ENCODE measurements at regions not wholly inside any gene's neighbourhood (a gene's known extent, or its start where the extent isn't known, plus 50 kb on each side); places are given as distances from the start of the nearest gene placed in this dataset.
"Not testable (repeated sequence)": the region's sequence is repeated elsewhere in the genome, so short reads cannot be mapped to it uniquely, and the experiment has no call there.

DNA sequence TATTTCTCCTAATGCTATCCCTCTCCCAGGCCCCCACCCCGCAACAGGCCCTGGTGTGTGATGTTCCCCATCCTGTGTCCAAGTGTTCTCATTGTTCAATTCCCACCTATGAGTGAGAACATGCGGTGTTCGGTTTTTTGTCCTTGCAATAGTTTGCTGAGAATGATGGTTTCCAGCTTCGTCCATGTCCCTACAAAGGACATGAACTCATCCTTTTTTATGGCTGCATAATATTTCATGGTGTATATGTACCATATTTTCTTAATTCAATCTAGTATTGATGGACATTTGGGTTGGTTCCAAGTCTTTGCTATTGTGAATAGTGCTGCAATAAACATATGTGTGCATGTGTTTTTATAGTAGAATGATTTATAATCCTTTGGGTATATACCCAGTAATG, 1270.3 kb downstream of the UQCRFS1 start:
- DNase-seq (ENCODE audit: low spot score): not testable (repeated sequence)

DNA sequence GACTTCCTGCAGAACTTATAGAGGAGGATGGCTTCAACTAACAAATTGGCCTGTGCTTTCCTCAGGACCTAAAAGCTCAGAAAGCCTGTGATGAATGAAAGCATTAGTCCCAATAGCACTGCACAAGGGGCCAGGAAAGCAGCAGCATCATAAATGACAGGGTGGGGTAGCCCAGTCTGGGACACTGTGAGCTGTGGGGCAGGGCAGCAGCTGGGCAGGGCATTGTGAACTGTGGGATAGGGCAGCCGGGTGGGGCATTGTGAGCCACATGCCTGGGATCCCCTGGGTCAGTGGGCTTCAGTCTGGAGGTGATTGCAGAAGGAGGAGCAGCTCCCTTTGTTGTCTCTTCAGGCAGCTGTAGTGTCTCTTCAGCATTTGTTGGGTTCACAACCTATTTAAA, 1276.8 kb downstream of the UQCRFS1 start:
- DNase-seq (ENCODE audit: low spot score): no peak

DNA sequence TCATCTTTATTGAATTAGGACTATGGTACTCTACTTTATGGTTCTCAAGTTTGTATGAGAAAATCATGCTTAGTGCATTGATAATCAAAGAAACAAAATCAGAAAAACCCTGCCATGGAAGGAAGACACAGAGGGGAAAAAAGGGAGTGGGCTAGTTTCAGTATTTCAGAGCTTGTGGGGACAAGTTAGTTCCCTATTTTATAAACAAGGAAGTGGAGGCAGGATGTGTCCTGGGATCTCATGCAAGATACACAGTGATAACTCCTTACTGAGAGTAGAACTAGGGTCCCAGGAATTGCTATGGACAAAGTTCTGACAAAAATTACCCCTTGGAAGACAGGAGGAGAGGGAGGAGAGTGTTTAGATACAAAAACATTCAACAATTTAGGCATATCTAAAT, 1277.3 kb downstream of the UQCRFS1 start:
- no peak for DNase-seq (ENCODE audit: low spot score)

DNA sequence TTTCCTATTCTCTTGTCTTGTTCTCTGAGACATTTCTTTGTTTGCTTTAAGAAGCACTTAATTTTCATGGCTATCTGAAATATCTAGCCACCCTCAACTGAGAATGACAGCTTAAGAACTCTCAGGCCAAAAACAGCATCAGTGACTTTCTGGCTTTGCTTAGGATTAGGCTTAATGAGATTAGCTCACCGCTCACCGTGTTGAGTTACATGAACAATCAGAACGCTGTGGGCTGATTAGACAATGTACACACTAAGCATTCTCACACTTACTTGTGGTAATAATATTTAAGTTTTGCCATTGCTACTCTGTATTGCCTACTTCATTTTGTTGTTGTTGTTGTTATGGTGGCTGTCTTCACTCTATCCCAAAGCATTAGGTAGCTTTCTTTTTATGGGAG, 1283.6 kb downstream of the UQCRFS1 start:
- no peak for DNase-seq (ENCODE audit: low spot score)

DNA sequence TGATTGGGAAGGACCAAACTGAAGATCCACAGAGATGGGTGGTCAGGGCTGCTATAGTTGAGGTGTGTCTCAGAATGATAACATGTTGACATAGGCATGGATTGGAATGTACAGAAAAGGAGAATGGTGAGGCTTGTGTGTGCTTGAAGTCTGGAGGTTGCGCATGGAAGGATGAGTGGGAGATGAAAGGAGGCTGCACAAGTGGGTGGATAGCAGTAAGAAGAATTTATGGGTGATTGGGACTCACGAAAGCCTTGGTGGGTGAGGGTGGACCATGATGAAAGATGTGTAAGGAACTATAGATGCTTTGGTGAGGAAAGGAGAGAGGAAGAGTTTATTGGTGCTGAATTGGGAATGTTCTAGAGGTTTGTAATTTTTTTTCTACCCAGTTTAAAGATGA, 1287.7 kb downstream of the UQCRFS1 start:
- DNase-seq (ENCODE audit: low spot score): no peak

DNA sequence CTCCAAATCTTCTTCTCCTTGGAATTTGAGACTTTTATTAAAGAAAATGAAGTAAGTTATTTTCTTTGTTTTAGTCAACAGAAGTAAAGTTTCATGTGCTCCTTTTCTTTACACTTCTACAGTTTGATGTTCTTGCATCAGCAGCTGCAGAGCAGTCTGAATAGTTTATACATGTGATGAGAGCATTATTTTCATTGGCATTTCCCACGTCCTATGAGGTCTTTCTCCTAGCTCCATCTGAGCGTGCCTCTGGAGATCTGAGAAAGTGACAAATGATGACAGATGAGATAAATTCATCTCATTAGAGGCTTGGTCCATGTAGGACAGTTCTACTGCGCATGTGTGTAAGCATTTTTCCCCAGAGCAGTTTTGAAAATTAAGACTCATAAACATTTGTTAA, 1290.0 kb downstream of the UQCRFS1 start:
- DNase-seq (ENCODE audit: low spot score): no peak

DNA sequence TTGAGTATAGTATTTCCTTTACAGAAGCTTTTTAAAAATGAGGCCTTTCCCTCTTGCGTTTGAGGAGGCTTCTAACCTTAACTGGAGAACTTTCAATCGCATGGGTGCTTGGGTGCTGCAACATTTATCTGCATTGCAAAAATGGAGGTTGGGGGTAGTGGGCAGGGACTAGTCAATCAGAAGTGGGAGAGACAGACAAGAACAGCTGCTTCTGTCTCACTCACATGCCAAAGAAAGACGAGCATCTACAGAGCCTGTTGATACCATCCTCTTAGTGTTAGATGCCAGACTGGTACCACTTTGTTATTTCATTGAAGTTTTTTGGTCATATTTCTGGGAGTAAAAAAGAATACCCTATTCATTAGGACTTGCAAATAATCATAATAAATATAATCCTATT, 1292.2 kb downstream of the UQCRFS1 start:
- no peak for DNase-seq (ENCODE audit: low spot score)

DNA sequence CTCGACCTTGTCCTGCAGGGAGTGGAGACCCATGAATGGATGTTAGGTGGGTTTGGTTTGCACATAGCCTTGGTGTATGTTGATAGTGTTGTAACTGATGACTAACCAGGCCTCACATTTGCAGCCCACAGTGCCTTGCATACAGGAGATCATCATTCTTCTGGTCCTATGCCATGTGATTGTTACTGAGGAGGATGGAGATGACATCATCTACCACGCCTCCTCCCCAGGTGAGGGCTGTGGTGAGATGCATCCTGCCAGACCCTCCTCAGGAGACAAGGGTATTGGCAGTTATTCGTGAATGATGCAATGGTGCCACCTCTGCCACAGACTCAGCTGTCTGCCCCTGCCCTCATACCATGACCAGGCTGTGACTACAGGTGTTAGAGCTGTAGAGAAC, 1294.1 kb downstream of the UQCRFS1 start:
- DNase-seq (ENCODE audit: low spot score): no peak

DNA sequence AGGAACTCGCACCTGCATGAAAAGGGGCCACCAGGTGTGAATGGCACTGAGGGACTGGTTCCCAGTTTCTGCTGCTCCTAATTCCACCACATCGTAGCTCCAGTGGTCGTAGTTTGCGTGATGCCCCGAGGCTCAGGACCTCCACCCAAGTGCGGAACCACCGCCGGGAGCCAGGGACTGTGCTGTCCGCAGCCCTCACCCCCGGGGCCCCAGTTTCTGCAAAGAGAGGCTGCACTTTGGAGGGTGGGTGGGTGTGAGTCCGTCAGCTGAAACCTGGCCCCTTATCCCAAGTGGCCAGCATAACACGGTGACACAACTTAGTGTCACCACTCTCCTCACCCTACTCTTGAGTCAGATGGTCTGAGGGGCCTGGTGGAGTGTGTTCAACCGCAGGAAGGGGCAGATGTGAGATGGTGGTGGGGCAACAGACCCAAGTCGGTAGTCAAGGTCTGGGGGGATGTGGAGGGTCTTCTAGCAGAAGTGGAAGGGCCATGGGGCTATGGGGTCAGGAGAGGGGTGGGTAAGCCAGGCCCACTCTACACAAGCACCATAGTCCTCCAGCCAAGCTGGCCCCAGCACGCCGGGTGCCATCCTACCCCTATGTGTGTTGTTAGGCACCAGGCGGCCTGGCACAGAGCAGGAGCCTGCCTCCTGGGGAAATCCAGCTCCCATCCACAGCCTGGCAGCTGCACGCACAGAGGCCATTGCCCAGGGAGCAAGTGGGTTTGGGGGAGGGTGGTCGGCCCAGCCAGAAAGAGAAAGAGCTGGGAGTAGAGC, 1301.6 kb downstream of the UQCRFS1 start:
- DNase-seq (ENCODE audit: low spot score): no peak

DNA sequence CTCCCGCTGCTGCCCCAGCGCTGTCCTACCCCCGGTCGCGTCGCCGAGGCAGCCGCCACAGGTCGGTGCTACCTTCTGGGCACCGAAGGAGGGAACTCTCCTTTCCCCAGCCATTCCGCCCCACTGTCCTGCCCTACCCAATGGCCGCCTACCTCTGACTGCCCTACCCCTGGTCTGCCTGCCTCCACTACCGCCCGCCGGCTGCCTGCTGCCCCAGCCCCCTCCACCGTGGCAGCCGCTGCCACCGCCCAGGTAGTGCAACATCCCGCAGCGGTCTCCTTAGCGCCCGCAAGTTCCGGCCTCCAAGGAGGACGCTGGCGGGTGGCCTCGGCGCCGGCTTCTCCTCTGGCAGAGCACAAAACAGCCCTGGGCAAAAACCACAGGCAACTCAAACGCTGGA, 1303.1 kb downstream of the UQCRFS1 start:
- DNase-seq (ENCODE audit: low spot score): no peak

DNA sequence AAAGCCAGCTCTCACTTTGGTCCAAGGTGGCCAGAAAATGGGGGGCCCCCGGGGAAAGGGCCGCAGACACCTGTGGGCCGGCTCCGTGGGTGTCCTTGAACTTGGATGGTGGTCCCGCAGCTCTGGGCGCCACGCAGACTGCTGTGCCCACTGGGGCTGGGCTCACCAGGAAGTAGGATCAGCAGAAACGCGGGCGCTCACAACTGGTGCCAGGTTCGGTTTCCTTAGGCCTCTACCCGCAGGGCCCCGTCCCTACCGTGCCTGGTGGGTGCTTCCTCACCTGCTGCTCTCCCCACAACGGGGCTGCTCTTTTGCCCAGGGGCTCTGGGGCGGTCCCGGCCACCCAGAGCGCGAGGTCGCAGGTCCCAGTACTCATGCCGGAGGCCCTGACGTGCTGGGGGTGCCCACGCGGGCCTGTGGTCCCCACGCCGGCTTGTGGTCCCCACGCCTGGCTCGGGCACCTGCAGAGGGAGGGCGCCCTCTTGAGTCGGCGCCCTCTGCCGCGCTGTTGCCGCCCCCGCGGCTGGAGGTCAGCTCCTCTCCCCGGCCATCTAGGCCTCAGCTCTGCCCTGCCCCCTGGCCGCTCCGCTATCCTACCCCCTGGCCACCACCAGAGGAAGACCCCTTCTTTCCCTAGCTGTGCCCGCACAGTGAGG, 1303.6 kb downstream of the UQCRFS1 start:
- no peak for DNase-seq (ENCODE audit: low spot score)

DNA sequence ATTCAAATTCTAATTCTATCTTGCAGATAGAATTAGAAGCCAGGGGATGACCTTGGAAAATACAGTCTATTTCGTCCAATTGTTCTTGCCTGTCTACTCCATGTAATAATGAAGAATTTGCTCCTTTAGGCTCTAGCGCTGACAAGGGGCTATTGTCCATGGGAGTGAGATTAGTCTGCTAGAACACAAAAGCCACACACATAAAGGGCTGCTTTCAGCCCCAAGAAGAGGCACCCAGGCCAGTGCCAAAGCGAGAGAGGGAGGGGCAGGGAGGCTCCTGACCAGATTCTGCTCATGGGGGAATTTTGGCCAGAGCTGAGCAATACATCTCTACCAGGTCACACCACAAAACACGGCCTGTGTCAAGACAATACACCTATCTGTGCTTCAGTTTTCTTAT, 1306.9 kb downstream of the UQCRFS1 start:
- no peak for DNase-seq (ENCODE audit: low spot score)

DNA sequence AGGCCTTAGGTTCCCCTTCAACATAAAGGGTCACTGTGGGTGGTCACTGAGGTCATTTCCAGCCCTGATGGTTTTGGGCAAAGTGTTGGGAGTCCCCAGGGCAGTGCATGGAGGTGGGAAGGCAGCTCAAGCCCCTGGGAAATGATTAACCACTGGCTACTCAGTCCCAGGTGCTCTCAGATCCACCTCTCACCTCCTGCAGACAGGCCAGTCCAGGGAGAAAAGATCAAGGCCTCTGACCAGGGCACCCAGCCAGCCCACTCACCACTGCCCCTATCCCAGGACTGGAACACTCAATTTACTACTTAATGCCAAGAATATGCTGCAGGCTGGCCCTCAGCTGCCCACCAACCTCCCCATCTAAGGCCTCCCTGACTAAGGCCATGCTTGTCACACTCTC, 1307.9 kb downstream of the UQCRFS1 start:
- DNase-seq (ENCODE audit: low spot score): no peak

DNA sequence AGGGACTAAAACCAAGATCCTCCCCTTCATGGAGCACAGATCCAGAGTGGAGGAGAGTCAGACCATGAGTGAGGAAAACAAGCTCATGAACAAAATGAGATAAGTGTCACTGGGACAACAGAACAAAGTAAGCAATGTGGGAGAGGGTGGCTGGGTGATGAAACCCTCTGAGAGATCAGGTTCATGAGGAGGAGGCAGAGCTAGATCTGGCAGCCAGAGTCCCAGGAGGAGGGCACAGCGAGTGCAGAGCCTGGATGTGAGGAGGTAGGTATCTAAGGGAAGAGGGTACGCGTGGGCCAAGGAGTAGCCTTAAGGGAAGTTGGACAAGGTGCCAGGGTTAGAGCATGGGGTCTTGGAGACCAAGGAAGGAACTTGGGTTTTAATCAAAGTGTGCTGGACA, 1311.9 kb downstream of the UQCRFS1 start:
- no peak for DNase-seq (ENCODE audit: low spot score)

DNA sequence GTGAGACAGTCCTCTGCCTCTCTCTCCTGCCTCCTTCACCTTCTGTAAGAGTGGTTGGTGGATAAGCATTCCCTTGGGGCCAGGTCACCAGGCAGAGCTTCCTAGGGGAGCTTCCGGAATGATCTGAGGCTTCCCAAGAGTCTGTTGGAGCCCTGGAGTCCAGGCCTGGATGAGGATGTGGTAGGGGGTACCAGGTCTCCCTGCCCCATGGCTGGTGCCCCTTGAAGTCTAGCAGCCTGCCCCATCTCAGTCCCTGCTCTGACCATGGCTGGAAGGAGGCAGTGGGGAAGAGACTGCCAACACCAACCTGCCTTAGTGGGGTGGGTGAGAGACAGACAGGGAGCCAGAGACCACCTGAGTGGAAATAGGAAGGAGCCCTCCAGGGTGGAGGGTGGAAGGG, 1316.9 kb downstream of the UQCRFS1 start:
- no peak for DNase-seq (ENCODE audit: low spot score)

DNA sequence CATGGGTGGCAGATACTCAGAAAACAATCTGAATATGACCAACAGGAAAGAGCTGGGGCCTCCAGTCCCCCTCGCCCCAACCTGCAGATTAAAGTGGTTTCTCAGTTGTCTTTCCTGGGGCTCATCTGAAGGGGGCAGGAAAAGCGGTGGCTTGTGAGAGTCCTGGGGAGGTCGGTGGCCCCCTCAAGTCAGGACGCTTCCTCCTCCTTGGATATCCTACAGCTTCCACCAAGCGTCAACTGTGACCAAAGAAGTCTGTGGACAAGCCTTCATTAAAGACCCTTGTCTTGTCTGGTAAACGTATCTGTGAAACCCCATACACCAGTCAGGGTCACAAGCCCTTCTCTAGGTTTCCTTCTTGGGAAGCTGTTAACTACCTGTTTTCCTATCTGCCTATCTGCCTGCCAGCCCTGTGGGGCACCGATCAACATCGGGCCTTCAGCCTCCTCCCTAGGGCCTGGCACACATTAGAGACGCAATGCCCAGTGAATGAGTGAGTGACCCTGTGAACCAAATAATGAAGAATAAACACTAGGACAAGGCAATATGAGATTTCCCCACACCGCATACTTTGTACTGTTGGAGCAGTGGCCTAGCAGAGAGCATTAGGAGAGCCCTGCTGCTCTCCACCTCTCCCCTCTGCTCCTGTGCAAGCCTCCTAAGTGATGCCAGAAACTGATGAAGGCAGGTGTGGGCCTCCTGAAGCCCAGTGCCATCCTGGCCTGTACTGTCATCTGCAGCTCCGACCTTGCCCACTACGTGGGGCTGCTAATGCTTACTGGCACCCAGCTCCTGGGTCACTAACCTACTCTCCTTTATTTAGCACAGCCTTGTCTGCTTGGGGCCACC, 1317.8 kb downstream of the UQCRFS1 start:
- DNase-seq (ENCODE audit: low spot score): no peak

DNA sequence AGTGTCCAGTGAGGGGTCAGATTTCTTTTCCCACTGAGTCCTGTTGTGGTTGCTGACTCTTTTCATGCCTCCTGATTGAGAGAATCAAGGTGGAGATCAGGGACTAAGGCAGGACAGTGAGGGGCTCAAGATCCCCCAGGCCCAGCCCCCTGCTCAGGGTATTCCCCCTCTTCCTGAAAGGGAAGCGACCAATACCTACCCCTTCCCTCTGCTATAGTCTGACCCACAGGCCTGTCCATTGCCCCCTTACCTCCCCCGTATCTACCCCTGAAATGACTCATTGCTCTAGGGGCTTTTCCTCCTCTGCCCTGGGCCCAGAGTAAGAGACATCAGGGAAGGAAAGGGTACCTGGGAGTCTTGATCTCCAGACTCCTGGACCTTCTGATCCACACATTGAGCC, 1320.5 kb downstream of the UQCRFS1 start:
- DNase-seq (ENCODE audit: low spot score): no peak

DNA sequence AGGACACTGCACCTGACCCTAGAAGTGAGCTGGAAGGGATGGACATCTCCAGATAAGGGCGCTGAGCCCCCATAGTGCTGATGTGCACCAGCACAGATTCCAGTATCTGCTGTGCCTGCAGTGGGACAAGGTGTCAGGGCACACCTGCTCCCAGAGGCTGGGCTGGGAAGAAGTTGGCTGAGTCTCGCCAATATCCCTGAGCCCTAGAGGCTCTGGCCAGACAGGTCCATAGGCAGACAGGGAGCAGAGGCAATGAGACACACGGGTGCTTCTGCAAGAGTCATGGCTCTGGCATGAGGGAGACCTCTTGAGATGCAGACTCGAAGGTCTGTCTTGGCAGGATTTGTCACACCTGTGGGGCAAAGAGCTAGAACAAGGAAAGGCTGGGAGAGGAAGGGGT, 1321.5 kb downstream of the UQCRFS1 start:
- no peak for DNase-seq (ENCODE audit: low spot score)

DNA sequence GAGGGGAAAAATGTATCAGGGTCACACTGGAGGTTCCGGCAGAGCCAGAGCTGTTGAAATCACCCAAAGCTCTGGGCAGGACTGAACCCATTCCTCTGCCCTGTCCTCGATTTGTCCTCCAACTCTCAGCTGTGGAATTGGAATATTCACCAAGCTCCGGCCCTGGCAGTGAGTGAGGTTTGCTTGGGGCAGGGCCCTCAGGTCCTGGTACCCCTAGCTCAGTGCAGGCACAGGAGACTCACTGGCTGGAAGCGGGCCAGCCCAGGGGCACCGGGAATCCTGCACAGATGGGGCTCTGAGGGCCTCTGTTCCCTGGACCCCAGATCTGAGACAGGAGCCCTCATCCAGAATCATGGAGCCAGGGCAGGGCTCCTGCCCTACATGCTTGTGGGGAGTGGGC, 1322.3 kb downstream of the UQCRFS1 start:
- no peak for DNase-seq (ENCODE audit: low spot score)

DNA sequence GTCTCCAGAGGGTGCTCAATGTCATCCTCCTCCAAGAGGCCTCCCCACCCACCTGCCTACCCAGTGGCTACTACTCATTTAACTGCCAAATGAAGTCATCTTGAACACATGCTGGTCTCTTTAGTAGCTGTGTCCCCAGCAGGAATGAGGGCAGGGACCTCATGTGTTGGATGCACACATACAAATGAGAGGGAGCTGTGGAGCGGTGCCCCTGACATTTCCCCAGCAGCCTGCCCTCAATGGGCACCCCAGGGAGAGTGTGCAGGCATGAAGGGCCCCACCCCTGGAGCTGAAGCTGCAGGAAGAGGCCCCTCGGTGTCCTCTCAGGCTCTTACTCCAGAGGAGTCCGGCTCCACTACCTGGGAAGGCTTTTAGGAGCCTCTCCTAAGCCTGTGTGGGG, 1322.7 kb downstream of the UQCRFS1 start:
- no peak for DNase-seq (ENCODE audit: low spot score)

DNA sequence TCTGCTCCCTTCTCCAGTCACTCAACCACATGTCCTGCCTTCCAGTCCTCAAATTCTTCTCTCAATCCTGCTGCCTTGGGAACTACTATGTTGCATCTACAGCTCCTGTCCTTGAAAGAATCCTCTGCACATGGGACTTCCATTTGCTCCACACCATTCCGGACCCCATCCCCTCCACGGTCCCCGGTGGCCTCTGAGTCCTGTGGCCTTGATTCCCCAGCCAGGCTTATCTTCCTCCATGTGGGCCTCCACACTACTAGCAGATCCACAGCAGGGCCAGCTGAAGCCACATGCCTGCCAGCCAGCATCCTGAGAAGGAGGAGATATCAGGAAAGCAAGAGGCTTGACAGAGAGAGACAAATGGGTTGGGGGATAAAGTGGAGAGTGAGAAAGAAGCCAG, 1323.8 kb downstream of the UQCRFS1 start:
- no peak for DNase-seq (ENCODE audit: low spot score)

DNA sequence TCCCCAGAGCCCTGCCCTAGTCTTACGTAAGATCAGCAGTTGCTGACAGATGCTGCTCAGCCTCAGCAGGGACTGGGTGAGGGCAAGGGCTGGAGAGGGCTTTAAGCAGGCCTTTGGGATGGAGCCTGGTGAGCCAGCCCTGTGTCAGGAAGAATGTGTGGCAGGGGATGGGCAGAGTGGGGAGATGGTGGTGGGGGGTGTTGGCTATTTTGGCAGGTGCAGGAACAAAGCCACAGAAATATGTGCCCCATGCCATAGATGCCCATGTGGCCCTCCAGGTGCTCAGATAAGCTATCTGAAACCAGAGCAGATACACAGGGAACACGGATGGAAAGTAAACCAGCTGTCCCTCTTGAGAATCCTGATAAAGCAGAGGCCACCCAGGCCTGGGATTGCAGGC, 1325.0 kb downstream of the UQCRFS1 start:
- no peak for DNase-seq (ENCODE audit: low spot score)

DNA sequence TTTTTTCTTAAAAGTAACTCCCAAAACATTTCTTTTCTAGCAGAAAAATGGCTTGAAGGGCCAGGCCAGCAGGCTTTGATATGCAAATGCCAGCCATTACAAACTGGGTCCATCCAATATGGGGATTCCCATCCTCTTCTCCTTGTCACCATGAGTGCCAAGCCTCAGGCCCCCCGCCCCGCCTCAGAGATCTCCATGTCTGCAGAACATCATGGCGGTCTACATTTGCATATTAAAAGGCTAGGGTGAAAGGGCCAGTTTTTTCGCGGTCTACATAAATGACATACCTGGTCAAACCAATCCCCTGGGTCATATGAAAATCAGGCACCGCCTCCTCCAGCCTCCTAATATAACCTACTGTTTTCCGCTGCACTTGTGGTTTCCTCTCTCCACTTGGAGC, 1327.6 kb downstream of the UQCRFS1 start:
- no peak for DNase-seq (ENCODE audit: low spot score)

Measured in hematopoietic multipotent progenitor cell treated with erythropoietin and hydrocortisone succinate and interleukin-3 and kit ligand, for 17 days (in vitro differentiated cells).